ENCODE measurements at regions not wholly inside any gene's neighbourhood (a gene's known extent, or its start where the extent isn't known, plus 50 kb on each side); places are given as distances from the start of the nearest gene placed in this dataset.
"Not testable (repeated sequence)": the region's sequence is repeated elsewhere in the genome, so short reads cannot be mapped to it uniquely, and the experiment has no call there.

GRCh38 chr21:20207335-20207734 is 790.9 kb upstream of the NCAM2 start:
- no peak for DNase-seq

- DNase-seq = no peak
Measured at GRCh38 chr21:20215959-20216358, 782.2 kb upstream of the NCAM2 start.

GRCh38 chr21:20220586-20220985 is 777.6 kb upstream of the NCAM2 start:
- no peak for DNase-seq

GRCh38 chr21:20221981-20222380 is 776.2 kb upstream of the NCAM2 start:
- not testable (repeated sequence) for DNase-seq

GRCh38 chr21:20236649-20237048 is 761.6 kb upstream of the NCAM2 start:
- DNase-seq = not testable (repeated sequence)

GRCh38 chr21:20249401-20249800 is 748.8 kb upstream of the NCAM2 start:
- no peak for DNase-seq

GRCh38 chr21:20250337-20250736 is 747.9 kb upstream of the NCAM2 start:
- no peak for DNase-seq

- no peak for DNase-seq
Measured at GRCh38 chr21:20253261-20253660, 744.9 kb upstream of the NCAM2 start.

- no peak for DNase-seq
Measured at GRCh38 chr21:20254964-20255363, 743.2 kb upstream of the NCAM2 start.

GRCh38 chr21:20257052-20257740 is 741.0 kb upstream of the NCAM2 start:
- DNase-seq = no peak

GRCh38 chr21:20258542-20258941 is 739.7 kb upstream of the NCAM2 start:
- DNase-seq = no peak

GRCh38 chr21:20259031-20259867 is 739.0 kb upstream of the NCAM2 start:
- no peak for DNase-seq

- no peak for DNase-seq
Measured at GRCh38 chr21:20260124-20260523, 738.1 kb upstream of the NCAM2 start.

GRCh38 chr21:20261364-20261763 is 736.8 kb upstream of the NCAM2 start:
- no peak for DNase-seq

GRCh38 chr21:20265707-20266440 is 732.3 kb upstream of the NCAM2 start:
- DNase-seq = no peak

- no peak for DNase-seq
Measured at GRCh38 chr21:20266441-20266710, 731.8 kb upstream of the NCAM2 start.

- DNase-seq = no peak
Measured at GRCh38 chr21:20270365-20271055, 727.7 kb upstream of the NCAM2 start.

- no peak for DNase-seq
Measured at GRCh38 chr21:20272791-20273362, 725.3 kb upstream of the NCAM2 start.

- no peak for DNase-seq
Measured at GRCh38 chr21:20276377-20276776, 721.8 kb upstream of the NCAM2 start.

- no peak for DNase-seq
Measured at GRCh38 chr21:20276954-20277353, 721.3 kb upstream of the NCAM2 start.

GRCh38 chr21:20283836-20284235 is 714.4 kb upstream of the NCAM2 start:
- DNase-seq = no peak

- no peak for DNase-seq
Measured at GRCh38 chr21:20292280-20292679, 705.9 kb upstream of the NCAM2 start.

GRCh38 chr21:20292854-20293253 is 705.4 kb upstream of the NCAM2 start:
- DNase-seq = not testable (repeated sequence)
